ENCODE measurements at regions not wholly inside any gene's neighbourhood (a gene's known extent, or its start where the extent isn't known, plus 50 kb on each side); places are given as distances from the start of the nearest gene placed in this dataset.

DNA sequence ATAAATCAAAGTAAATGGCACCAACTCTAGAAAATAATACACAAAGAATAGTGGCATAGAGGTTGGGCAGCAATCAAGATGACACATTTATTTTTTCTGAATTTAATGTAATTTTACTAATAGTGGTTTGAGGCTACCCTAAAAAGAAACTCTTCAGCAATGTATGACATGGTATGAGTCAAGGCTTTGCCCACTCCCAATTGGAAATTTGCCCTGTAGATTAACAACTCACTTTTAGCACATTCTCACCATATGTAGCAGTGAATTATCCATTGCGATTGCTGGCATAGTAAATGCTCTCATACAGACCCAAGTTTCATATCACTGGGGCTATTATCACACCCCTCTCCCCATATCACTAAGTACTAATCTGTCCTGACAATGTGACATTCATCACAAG is 832.1 kb upstream of the ZNF608 start:
- TF ChIP-seq GATA2 (IDR thresholded peaks at IDR 0.05; ENCODE audit: low read depth, low read length), result no peak
- no peak for TF ChIP-seq GATA3 (IDR thresholded peaks at IDR 0.05; ENCODE audit: low read depth, low read length)

Measured in SH-SY5Y (cell line).